ENCODE measurements at regions not wholly inside any gene's neighbourhood (a gene's known extent, or its start where the extent isn't known, plus 50 kb on each side); places are given as distances from the start of the nearest gene placed in this dataset.

GRCh38 chr4:116059361-116059760 lies 945.9 kb upstream of the NDST4 start:
- no peak for DNase-seq
- H3K4me1 ChIP-seq, result no peaks in the 10 kb centered on the region
- H3K4me3 ChIP-seq, result no peak overlapping the region
- H3K9me3 ChIP-seq, result no peaks in the 10 kb centered on the region
- TF ChIP-seq POLR2A (IDR thresholded peaks at IDR 0.05) (no peak), CTCF (IDR thresholded peaks at IDR 0.05) (no peak)
- no peak overlapping the region for H3K27ac ChIP-seq
- no peaks in the 10 kb centered on the region for H3K27me3 ChIP-seq
- intact Hi-C loops (cut with DNase I; ENCODE audit: low total_unique reads), result no loop called here
- H3K36me3 ChIP-seq, result no peaks in the 10 kb centered on the region

GRCh38 chr4:116058129-116058528 lies 944.7 kb upstream of the NDST4 start:
- Histone ChIP-seq H3K9me3 (no peaks in the 10 kb centered on the region), H3K27ac (no peak overlapping the region), H3K36me3 (no peaks in the 10 kb centered on the region), H3K4me1 (no peaks in the 10 kb centered on the region), H3K4me3 (no peak overlapping the region), H3K27me3 (no peaks in the 10 kb centered on the region)
- no peak for DNase-seq
- TF ChIP-seq CTCF (IDR thresholded peaks at IDR 0.05), result no peak
- no peak for TF ChIP-seq POLR2A (IDR thresholded peaks at IDR 0.05)
- intact Hi-C loops (cut with DNase I; ENCODE audit: low total_unique reads), result no loop called here

- TF ChIP-seq POLR2A (IDR thresholded peaks at IDR 0.05) (no peak), CTCF (IDR thresholded peaks at IDR 0.05) (no peak)
- H3K4me1 ChIP-seq, result no peaks in the 10 kb centered on the region
- intact Hi-C loops (cut with DNase I; ENCODE audit: low total_unique reads), result no loop called here
Observed at GRCh38 chr4:116055857-116056827, 942.7 kb upstream of the NDST4 start.

GRCh38 chr4:116027311-116027710 lies 913.9 kb upstream of the NDST4 start:
- Histone ChIP-seq H3K27me3 (no peaks in the 10 kb centered on the region), H3K4me3 (no peak overlapping the region), H3K36me3 (no peaks in the 10 kb centered on the region), H3K9me3 (no peaks in the 10 kb centered on the region), H3K27ac (no peak overlapping the region), H3K4me1 (no peaks in the 10 kb centered on the region)
- intact Hi-C loops (cut with DNase I; ENCODE audit: low total_unique reads), result no loop called here
- no peak for TF ChIP-seq CTCF (IDR thresholded peaks at IDR 0.05)
- no peak for TF ChIP-seq POLR2A (IDR thresholded peaks at IDR 0.05)
- DNase-seq, result no peak

More at GRCh38 chr4:116055857-116056827, 942.7 kb upstream of the NDST4 start:
- H3K4me3 ChIP-seq, result no peak overlapping the region
- no peaks in the 10 kb centered on the region for H3K9me3 ChIP-seq
- DNase-seq, result no peak
- no peaks in the 10 kb centered on the region for H3K36me3 ChIP-seq
- H3K27ac ChIP-seq, result no peak overlapping the region
- no peaks in the 10 kb centered on the region for H3K27me3 ChIP-seq

GRCh38 chr4:116024954-116025708 lies 911.7 kb upstream of the NDST4 start:
- Histone ChIP-seq H3K27me3 (no peaks in the 10 kb centered on the region), H3K4me1 (no peaks in the 10 kb centered on the region), H3K9me3 (no peaks in the 10 kb centered on the region), H3K27ac (no peak overlapping the region), H3K36me3 (no peaks in the 10 kb centered on the region), H3K4me3 (no peak overlapping the region)
- DNase-seq, result no peak
- intact Hi-C loops (cut with DNase I; ENCODE audit: low total_unique reads), result no loop called here
- TF ChIP-seq POLR2A (IDR thresholded peaks at IDR 0.05) (no peak), CTCF (IDR thresholded peaks at IDR 0.05) (no peak)
